H1 (cell line): ENCODE measurements at regions not wholly inside any gene's neighbourhood (a gene's known extent, or its start where the extent isn't known, plus 50 kb on each side); places are given as distances from the start of the nearest gene placed in this dataset.

Source experiments
- CBX5 ChIP-seq: fragments of 300-800, 300-1000 bp; sonication (generic); IDR thresholded peaks from 2 replicates; pipeline ENCODE4 v1.7.1; 2016; ENCODE audit warnings: antibody characterized with exemption, low read length, low read depth
- CTBP2 ChIP-seq: IDR thresholded peaks from 2 replicates; pipeline ENCODE4 v1.7.0; 2011; ENCODE audit warnings: borderline replicate concordance, mild to moderate bottlenecking, moderate library complexity, mixed read lengths, low read length; ENCODE audit not compliant: insufficient read depth, insufficient read length
- SIX5 ChIP-seq: IDR thresholded peaks from 2 replicates; pipeline ENCODE4 v1.6.1; 2011; ENCODE audit warnings: mild to moderate bottlenecking, low read depth, low read length

- TF ChIP-seq SIX5 (no peak), CTBP2 (no peak), CBX5 (no peak)
Observed at GRCh38 chr3:84082726-84083125, 876.1 kb upstream of the CADM2 start (continued).
